GM21526 (cell line): ENCODE measurements at regions not wholly inside any gene's neighbourhood (a gene's known extent, or its start where the extent isn't known, plus 50 kb on each side); places are given as distances from the start of the nearest gene placed in this dataset.

Experiments used
- ATAC-seq: cut with Tn5 transposase; IDR thresholded peaks from one replicate; pipeline ENCODE4 v1.9.1; 2021; ENCODE audit warnings: moderate library complexity; ENCODE audit not compliant: unreplicated experiment, low FRiP score

DNA sequence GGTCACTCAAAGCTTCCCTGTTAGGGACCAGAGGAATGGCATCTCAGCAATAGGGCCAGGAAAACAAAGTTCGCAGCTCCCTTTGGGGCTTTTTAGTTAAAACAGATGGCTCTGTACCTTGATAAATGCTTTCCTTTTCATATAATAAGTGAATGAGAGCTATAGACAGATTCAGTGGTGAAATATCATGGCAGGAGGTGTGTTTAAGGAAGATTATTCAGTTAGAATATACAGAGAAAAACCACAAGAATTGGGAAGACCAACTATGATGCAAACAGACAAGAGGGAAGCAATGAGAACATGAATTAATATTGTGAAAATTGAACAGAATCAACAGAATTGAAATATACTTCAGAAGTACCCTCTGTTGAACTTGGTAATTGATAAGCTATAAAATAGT lies 379.4 kb downstream of the PLPP3 start:
- no peak for ATAC-seq

DNA sequence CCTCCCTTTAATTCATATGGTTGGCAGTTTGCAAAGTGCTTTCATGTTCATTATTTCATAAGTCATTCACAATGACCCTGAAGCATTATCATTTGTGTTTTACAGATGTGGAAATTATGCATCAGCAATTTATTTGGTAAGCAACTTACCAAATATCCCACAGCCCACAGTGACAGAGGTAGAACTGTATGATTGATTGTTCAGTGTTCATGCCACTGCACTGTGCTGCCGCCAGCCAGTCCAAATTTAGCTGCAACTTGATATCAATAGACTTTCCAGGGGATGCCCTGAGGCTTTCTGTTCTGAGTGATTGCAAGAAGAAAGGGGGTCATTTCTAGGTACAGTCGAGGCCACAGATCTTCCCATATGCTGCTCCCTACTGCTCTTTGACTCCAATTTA lies 380.3 kb downstream of the PLPP3 start:
- no peak for ATAC-seq

DNA sequence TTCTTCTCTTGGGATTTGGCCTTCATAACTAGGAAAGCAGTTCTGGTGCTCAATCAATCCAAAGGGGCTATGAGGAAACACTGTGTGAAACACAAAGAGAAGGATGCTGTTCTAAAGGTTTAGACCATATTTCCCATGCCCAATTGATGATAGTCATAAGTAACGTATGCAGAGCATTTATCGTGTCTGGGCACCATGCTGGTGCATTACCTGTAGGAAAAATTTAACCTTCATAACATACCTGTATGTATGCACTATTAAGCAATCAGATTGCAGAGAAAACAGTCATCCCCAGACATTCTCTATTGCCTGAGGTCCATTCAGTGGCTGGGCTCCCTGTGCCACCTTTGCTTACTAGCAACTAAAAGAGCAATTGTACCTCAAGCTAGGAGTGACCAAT lies 381.4 kb downstream of the PLPP3 start:
- no peak for ATAC-seq

DNA sequence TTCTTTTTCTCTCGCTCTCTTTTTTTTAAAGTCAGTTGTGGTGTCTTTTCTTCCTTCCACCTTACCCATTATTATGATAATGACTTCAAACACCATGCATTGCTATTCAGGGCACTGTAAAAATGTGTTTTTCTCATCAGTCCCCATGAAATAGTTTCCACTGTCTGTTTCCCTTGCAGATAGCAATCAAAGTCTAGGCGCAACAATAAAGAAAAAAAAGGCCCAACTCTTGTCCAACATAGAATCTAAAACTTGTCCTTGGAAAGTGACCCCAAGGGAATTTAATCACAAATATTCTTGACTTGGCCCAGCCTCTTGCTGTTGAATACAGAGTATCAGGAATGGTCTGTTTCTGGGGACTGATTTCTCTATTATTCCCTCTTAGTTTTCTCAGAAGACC lies 382.5 kb downstream of the PLPP3 start:
- ATAC-seq: no peak

DNA sequence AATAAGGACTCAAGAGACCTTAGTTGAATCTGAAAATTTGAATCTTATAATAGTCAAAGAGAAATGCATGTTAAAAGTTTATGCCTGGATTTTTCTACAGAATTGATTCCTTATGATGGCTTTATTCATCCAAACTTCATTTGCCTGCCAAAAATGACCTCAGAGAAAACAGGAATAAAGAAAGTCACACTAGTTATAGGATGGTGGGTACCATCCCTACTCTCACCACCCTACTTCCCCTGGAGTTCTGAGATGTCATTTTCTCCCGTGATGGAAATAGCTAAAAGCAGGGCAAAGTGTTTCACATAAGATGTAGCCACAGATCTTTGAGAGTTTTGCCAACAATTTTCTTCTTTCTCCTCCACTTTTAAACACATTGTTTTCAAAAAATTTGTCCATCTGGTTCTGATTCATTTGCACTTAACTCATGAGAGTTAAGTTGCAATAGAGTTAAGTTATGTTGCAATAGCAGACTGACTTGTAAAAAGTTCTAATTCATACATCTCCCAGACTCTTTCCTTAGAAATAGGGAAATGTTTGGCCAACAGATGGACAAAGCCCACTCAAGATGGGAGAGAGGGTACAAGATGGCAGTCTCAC lies 384.6 kb downstream of the PLPP3 start:
- ATAC-seq: no peak

DNA sequence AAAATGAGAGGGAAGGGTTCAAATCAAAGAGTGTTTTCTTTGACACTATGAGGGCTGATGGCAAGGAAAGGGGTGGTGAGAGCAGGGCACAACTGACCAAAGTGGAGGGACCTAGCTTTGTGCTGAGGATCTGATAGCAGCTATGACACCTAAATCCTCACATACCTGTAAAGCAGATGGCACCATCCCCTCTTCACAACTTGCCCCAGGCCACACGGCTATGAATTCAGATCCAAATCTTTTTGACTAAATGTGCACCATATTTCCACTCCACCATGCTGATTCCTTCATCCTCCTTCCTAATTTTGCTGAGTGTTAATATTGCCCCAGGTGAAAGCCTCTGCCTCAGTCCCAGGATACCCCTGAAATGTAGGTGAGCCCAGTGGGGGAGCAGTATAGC lies 385.7 kb downstream of the PLPP3 start:
- no peak for ATAC-seq

DNA sequence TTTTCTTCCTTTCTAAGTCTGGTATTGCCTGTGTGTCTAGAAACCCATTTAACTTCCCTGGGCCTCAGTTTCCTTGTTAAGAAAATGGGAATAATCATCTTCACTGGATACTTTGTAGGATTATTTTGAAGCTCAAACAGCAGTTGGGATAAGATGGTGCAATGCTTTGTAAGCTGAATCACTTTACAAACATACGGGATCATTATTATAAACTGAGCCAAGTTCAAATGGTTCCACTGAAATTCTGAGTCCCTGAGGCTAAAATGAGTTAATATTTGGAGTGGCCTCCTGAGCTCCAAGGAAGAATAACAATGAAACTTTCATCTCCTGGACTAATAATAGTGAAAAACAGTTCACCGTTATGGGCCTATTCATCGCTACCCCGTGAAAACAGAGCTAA lies 388.0 kb downstream of the PLPP3 start:
- ATAC-seq: no peak

DNA sequence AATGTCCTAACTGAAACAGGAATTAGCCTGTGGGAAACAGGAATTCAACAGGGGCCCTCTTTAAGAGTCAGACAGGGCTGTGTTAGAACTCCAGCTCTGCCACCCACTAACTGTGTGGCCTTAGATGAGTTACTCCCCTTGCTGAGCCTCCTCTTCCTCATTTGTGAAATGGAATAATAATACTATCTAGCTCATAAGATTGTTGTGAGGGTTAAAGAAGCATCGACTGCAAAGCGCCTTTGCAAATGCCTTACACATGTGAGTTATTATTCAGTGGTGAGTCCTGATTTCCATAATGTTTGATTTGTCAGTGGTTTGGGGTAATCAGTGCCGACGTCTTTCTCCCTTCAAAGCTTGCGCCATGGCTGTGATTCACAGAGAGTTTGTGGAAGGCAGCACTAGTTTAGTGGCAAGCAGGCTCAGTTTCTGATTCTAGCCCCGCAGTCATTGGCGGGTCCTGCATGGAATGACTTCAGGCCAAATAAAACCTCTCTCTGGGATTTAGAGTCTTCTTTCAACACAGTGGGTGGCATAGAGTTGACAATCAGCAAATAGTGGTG lies 388.5 kb downstream of the PLPP3 start:
- ATAC-seq: no peak

DNA sequence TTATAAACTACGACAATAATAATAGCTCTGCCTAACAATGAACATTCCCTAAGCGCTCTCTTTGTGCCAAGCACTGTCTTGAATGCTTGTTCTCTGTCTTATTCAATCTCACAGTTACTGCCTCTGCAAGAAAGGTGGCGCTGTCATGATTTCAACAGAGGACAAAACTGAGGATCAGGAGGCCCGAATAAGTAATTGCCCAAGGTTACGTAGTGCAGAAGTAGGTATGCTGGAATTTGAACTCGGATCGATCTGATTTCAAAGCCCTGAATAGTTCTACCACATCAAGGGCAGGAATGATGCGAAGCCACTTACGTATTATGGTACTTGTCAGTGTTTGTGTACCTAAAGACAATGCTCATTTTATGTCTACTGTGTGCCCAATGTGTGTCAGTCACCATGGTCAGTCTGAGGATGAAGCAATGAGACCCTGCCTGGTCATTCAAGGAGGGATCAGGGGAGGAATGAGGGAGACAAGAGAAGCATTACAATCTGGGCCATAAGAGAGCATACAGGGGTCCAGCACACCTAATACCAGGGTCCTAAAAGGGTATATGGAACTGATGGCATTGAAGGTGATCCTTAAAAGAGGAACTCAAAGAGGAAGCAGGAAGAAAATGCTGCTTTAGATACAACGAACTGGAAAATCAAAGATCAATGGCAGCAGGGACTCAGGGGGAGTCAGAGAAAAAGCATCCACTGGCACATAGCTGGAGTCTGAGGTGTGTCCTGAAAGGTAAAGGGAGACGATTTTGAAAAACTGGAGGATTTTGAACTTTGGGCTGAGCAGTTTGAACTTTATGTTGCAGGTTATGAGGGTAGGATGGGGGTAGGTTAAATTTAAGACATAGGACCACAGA lies 389.2 kb downstream of the PLPP3 start:
- ATAC-seq: no peak

DNA sequence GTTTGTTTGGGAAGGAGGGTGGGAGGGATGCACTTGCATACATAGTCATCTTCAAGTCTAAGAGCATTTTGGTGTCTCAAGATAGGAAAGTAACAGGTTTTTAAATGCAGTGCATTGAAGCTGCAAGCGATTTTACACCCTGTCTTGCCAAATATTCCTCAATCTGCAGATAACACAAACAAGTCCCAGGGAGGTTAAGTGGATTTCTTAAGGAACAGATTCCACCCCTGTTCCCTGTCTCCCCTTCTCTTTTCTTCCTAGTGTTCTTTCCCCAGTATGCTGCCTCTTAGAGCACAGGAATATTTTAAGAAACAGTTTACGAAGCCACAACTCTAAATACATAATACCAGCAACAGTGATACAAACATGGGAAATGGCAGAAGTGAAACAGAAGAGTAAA lies 389.9 kb downstream of the PLPP3 start:
- ATAC-seq: no peak

DNA sequence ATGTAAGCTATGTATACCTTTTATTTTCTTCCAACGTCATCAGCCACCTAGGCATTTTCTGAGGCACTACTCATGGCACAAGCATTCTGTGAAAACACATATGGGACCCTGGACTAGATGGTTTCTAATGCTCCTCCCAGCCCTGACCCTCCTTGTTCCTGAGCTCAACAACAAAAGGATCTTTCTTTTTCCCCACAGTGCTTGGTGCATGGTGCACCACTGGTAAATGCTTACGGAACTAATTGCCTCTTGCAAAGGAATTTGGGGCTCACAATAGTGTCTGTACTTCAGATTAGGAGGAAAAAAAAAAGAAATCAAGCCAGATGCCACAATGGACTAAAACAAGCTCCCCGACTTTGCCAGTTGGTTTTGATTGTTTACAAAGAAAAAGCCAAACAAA lies 390.5 kb downstream of the PLPP3 start:
- no peak for ATAC-seq

DNA sequence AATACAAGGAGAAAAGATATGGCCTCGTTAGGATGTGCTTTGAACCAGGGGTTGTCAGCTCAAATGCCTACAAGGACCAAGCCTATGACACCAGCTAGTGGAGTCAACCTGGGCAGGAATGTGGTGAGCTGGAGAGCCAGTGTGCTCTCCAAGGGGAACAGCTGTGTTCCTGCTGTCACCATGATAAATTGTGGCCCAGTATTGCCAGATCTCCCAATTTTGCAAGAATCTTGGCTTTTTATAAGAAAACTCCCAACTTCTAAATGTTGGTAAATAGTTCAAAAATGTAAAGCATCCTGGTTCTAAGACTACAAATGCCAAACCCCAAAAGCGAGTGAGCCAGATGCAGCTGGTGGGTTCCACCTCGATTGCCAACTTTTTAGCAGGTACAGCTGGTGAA lies 391.1 kb downstream of the PLPP3 start:
- ATAC-seq: no peak

DNA sequence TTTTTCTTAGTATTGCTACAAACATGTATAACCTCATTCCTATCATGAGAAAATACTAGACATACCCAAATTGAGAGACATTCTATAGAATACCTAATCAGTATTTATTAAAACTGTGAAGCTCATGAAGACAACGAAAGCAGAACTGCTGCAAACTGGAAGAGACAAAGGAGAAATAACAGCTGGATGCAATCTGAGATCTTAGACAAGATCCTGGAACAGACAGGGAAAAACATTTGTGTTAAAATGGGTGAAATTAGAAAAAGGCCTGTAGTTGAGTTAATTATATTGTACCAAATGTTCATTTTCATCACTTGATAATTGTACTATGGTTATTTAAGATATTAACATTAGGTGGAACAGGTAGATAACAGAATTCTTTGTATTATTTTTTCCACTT lies 392.0 kb downstream of the PLPP3 start:
- ATAC-seq: no peak

DNA sequence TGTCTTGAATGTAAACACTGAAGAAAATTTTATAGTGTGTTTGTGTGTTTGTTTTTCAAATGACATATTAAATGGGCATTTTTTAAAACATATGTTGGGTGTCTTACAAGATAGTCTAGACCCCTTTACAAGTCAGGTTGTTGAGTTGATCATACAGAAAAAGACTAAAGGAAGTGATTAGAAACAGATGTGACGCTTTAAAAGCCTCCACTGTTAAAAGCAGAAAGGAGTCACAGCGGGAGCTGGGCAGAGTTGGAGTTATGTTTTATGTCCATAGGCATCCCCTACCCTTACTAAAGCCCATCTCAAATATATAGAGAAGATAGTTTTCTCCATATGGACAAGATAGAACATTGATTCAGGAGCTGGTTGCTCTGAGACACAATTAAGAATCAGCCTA lies 393.9 kb downstream of the PLPP3 start:
- no peak for ATAC-seq

DNA sequence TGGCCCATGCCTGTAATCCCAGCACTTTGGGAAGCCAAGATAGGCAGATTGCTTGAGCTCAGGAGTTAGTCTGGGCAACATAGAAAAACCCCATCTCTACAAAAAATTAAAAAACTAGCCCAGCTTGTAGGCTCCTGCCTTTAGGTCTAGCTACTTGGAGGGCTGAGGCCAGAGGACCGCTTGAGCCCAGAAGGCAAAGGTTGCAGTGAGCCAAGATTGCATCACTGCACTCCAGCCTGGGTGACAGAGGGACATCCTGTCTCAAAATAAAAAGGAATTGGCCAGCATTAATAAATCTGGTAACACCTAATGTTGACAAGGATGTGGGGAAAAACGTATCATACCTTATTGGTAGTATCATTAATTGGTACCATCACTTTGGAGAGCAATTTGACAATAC lies 396.2 kb downstream of the PLPP3 start:
- ATAC-seq: no peak

DNA sequence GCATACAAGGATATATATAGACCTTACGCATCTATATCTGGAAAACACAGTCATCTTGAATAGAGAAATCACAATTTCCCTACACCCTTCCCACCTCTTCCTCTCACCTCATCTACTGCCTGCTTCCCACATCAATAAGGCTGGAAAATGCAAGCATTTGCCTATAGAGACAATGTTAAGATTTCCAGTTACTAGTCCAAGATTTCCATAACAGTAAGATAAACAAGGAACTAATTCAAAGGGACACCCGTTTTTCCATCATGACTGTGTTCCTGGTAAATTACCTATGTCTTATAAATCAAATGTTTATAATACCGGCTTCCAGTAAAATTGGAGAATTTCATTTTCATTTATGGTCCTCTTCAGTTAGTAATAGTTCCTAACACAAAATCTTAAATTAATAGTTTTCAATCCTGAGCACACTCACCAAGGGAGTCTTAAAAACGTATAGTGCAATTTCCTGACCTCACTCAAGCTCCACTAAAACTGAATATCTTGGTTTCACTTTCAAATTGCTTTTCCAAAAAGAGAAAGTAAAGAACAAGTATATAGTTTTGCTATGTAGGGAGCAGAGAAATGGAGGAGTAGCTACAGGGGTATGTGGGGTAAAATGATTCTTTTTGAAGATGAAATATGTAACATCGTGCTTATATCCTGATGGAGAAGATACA lies 398.7 kb downstream of the PLPP3 start:
- no peak for ATAC-seq

DNA sequence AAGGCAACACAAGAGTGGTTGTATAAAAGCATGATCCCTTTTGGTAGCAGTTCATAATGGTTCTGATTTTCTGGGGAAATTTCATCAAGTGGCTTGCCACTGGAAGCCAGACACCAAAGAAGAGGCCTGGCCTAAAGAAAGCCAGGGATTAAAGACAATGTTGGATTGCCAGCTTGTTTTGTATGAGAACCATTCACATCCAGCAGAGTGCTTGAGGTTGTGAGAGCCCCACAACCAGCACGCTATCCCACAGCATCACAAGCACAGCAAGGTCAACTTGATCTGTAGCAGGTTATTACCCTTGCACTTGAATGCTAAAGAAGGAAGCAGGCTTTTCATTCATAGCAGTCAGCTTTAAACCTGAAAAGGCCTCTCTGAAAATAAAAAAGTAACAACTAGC lies 399.8 kb downstream of the PLPP3 start:
- ATAC-seq: no peak

DNA sequence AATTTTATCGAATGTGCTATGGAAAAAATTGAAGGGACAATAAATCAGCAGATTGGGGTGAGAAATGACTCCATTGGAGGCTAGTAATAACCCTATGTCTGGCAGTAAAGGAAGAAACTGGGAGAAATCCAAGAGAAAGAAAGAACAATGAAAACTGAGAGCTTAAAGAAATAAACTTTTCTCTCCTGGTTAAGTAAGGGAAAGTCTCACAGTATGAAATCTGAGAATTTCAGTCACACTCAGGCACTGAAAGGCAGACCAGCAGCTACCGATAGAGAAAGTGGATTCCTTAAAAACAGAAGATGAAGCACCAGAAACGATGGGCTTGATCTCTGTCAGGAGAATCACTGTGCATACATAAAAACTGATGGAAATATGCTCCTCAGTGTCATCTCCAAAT lies 404.2 kb downstream of the PLPP3 start:
- no peak for ATAC-seq

DNA sequence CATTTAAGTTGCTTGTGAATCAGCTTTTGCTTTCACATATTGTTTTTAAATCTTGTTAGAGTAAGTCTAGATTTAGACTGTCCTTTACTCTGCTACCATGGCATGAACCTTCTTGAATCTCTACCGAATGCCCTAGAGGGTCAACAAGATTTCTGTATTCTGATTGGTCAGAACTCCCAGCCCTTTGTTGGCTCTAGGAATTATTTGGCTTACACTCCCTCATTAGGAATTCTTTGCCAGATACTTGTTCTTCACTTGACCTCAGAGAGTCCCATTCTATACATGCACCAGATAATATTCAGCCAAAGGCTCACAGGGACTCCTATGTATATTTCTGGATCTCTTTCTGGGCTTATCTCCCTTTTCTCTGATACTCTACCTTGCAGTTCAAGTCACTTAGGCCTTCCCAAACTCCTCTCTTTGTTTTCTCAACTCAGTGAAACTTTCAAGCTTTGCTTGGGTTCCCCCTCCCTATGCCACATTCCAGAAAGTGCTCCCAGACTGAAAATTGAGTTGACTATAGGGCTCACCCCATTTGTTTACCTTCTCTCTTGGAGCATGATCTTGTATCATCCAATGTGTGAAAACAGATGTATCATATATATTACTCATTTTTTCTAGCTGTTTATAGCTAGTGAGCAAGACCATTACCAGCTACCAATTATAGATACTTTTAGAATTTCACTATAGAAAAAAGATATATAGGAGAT lies 405.0 kb downstream of the PLPP3 start:
- no peak for ATAC-seq

DNA sequence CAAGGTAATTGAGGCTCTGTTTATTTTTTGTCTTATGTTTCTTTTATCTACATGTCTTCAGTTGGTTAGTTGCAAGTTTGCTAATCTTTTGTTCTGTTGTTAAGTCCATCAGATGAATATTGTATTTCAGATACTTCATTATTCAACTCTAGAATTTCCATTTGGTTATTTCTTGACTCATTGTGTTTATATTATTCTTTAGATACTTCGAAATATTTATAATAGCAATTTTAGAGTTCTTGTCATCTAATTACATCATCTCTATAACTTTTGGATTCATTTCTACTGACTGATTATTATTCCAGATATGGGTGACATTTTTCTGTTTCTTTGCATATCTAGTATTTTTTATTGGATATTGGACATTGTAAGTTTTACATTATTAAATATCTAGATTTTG lies 405.6 kb downstream of the PLPP3 start:
- no peak for ATAC-seq

DNA sequence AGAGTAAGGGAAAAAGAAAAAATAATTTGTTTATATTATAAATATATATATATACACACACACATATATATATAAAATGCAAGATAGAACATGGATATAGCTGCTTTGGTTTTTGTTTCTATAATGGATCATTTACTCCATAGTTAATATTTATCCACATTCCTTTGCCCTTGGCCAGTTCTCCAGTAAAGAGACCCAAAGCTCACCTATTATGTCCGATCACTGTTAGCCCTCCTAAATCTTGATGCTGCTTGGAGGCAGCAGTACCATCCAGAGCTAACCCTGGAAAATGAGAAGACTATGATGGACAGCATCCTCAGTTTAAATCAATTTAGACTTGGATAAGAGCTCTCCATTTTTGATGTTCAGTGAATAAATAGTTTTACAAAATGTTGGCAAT lies 407.7 kb downstream of the PLPP3 start:
- ATAC-seq: no peak
